CD4-positive, CD25-positive, alpha-beta regulatory T cell (primary cell): ENCODE measurements at regions not wholly inside any gene's neighbourhood (a gene's known extent, or its start where the extent isn't known, plus 50 kb on each side); places are given as distances from the start of the nearest gene placed in this dataset.

ENCODE experiments used
- ATAC-seq, 2 donors: fragments of 150-1000 bp; cut with Tn5 transposase; one replicate each; pipeline ENCODE4 v1.10.0; 2021; ENCODE audit warnings: low read depth in 2 of 2, moderate number of reproducible peaks in 2 of 2, moderate library complexity in 1 of 2
- DNase-seq, 3 donors: peaks; one replicate each; pipeline versions ENCODE4 v3.0.0 to v3.0.0-alpha.2; 2012 to 2022; ENCODE audit warnings: mixed read lengths in 1 of 3
- H3K27ac ChIP-seq: one replicate; pipeline ENCODE4 v1.7.0; 2013; ENCODE audit warnings: mild to moderate bottlenecking, low read length; ENCODE audit not compliant: insufficient read depth, poor library complexity, severe bottlenecking
- H3K27me3 ChIP-seq: one replicate; pipeline ENCODE4 v1.7.0; 2013; ENCODE audit warnings: low read length; ENCODE audit not compliant: control insufficient read depth, insufficient read depth
- H3K36me3 ChIP-seq: one replicate; pipeline ENCODE4 v1.7.0; 2013; ENCODE audit warnings: mild to moderate bottlenecking, low read length, moderate library complexity; ENCODE audit not compliant: control insufficient read depth, insufficient read depth
- H3K4me1 ChIP-seq: 2 replicates; pipeline ENCODE4 v1.7.0; 2013; ENCODE audit warnings: mild to moderate bottlenecking, low read length; ENCODE audit not compliant: insufficient read depth, control insufficient read depth, poor library complexity, severe bottlenecking
- H3K4me3 ChIP-seq: one replicate; pipeline ENCODE4 v1.7.0; 2013; ENCODE audit warnings: low read depth, mild to moderate bottlenecking, low read length, moderate library complexity
- H3K9me3 ChIP-seq, 2 experiments: 1 replicate in 1 of 2; 2 replicates in 1 of 2; pipeline ENCODE4 v1.7.0; 2013; ENCODE audit warnings: low read length in 2 of 2, mild to moderate bottlenecking in 1 of 2, moderate library complexity in 1 of 2; ENCODE audit not compliant: control insufficient read depth in 2 of 2
- H3K27ac Mint-ChIP-seq, 3 donors: one replicate each; pipeline ENCODE4 v1.8.0; 2020 to 2022; ENCODE audit warnings: mild to moderate bottlenecking in 3 of 3, mixed read lengths in 3 of 3, moderate library complexity in 2 of 3
- H3K27me3 Mint-ChIP-seq: one replicate; pipeline ENCODE4 v1.8.0; 2022; ENCODE audit warnings: mild to moderate bottlenecking, mixed read lengths
- H3K36me3 Mint-ChIP-seq: one replicate; pipeline ENCODE4 v1.8.0; 2020; ENCODE audit warnings: mixed read lengths
- H3K4me1 Mint-ChIP-seq, 4 donors: one replicate each; pipeline ENCODE4 v1.8.0; 2020 to 2022; ENCODE audit warnings: mixed read lengths in 4 of 4, mild to moderate bottlenecking in 1 of 4
- H3K4me3 Mint-ChIP-seq, 4 donors: one replicate each; pipeline ENCODE4 v1.8.0; 2020 to 2022; ENCODE audit warnings: mild to moderate bottlenecking in 4 of 4, mixed read lengths in 4 of 4, moderate library complexity in 3 of 4
- H3K9me3 Mint-ChIP-seq, 7 donors: one replicate each; pipeline ENCODE4 v1.8.0; 2020 to 2022; ENCODE audit warnings: mixed read lengths in 7 of 7, mild to moderate bottlenecking in 3 of 7, moderate library complexity in 2 of 7

GRCh38 chr5:30324083-30324482 lies 869.4 kb upstream of the CDH6 start:
- no peak overlapping the region for H3K4me3 Mint-ChIP-seq
- peaks cover 0 to 22% (median 5%) of the 10 kb centered on the region in 7 donors for H3K9me3 Mint-ChIP-seq

GRCh38 chr5:30287890-30288289 lies 905.6 kb upstream of the CDH6 start:
- Mint-ChIP-seq H3K4me1 (no peaks in the 10 kb centered on the region), H3K36me3 (no peaks in the 10 kb centered on the region), H3K9me3 (peaks cover 0 to 17% (median 9%) of the 10 kb centered on the region in 7 donors), H3K4me3 (no peak overlapping the region), H3K27me3 (no peaks in the 10 kb centered on the region), H3K27ac (no peak overlapping the region)
- H3K36me3 ChIP-seq, result no peaks in the 10 kb centered on the region
- H3K27ac ChIP-seq, result no peak overlapping the region
- DNase-seq, result no peak
- no peaks in the 10 kb centered on the region for H3K27me3 ChIP-seq
- H3K4me3 ChIP-seq, result no peak overlapping the region
- H3K9me3 ChIP-seq, result peaks cover 5 to 22% of the 10 kb centered on the region in 2 experiments
- no peaks in the 10 kb centered on the region for H3K4me1 ChIP-seq
- ATAC-seq, result no peak

More at GRCh38 chr5:30324083-30324482, 869.4 kb upstream of the CDH6 start:
- Histone ChIP-seq H3K4me1 (no peaks in the 10 kb centered on the region), H3K27me3 (no peaks in the 10 kb centered on the region), H3K9me3 (peaks cover 0 to 5% of the 10 kb centered on the region in 2 experiments), H3K36me3 (no peaks in the 10 kb centered on the region), H3K27ac (no peak overlapping the region), H3K4me3 (no peak overlapping the region)
- Mint-ChIP-seq H3K27me3 (no peaks in the 10 kb centered on the region), H3K4me1 (no peaks in the 10 kb centered on the region), H3K36me3 (no peaks in the 10 kb centered on the region), H3K27ac (no peak overlapping the region)
- DNase-seq (no peak), ATAC-seq (no peak)

- H3K36me3 ChIP-seq, result no peaks in the 10 kb centered on the region
- H3K27me3 ChIP-seq, result no peaks in the 10 kb centered on the region
- no peaks in the 10 kb centered on the region for H3K27me3 Mint-ChIP-seq
- H3K27ac Mint-ChIP-seq, result peak overlapping the region in 1 of 3 donors; percentile 14
- no peaks in the 10 kb centered on the region for H3K36me3 Mint-ChIP-seq
- H3K9me3 Mint-ChIP-seq, result peaks cover 4 to 30% (median 13%) of the 10 kb centered on the region in 7 donors
- H3K4me3 Mint-ChIP-seq, result no peak overlapping the region
- no peaks in the 10 kb centered on the region for H3K4me1 ChIP-seq
- H3K4me3 ChIP-seq, result no peak overlapping the region
- no peak for DNase-seq
- no peak overlapping the region for H3K27ac ChIP-seq
- no peaks in the 10 kb centered on the region for H3K4me1 Mint-ChIP-seq
- no peak for ATAC-seq
- peaks cover 0 to 2% of the 10 kb centered on the region in 2 experiments for H3K9me3 ChIP-seq
Measured at GRCh38 chr5:30279237-30279636, 914.2 kb upstream of the CDH6 start.

- Histone ChIP-seq H3K36me3 (no peaks in the 10 kb centered on the region), H3K27me3 (no peaks in the 10 kb centered on the region), H3K4me1 (no peaks in the 10 kb centered on the region), H3K9me3 (peaks cover 0 to 8% of the 10 kb centered on the region in 2 experiments), H3K27ac (no peak overlapping the region), H3K4me3 (no peak overlapping the region)
- DNase-seq (no peak), ATAC-seq (no peak)
- H3K4me1 Mint-ChIP-seq, result no peaks in the 10 kb centered on the region
- H3K4me3 Mint-ChIP-seq, result no peak overlapping the region
- H3K27ac Mint-ChIP-seq, result no peak overlapping the region
- H3K36me3 Mint-ChIP-seq, result no peaks in the 10 kb centered on the region
- no peaks in the 10 kb centered on the region for H3K27me3 Mint-ChIP-seq
- H3K9me3 Mint-ChIP-seq, result peaks cover 0 to 18% (median 6%) of the 10 kb centered on the region in 7 donors
Measured at GRCh38 chr5:30267026-30267425, 926.5 kb upstream of the CDH6 start.

- Mint-ChIP-seq H3K36me3 (no peaks in the 10 kb centered on the region), H3K4me3 (no peak overlapping the region), H3K27ac (no peak overlapping the region), H3K4me1 (no peaks in the 10 kb centered on the region), H3K9me3 (peaks cover 0 to 11% (median 8%) of the 10 kb centered on the region in 7 donors), H3K27me3 (no peaks in the 10 kb centered on the region)
- no peak overlapping the region for H3K4me3 ChIP-seq
- no peak overlapping the region for H3K27ac ChIP-seq
- H3K27me3 ChIP-seq, result no peaks in the 10 kb centered on the region
- H3K4me1 ChIP-seq, result no peaks in the 10 kb centered on the region
- ATAC-seq (no peak), DNase-seq (no peak)
- no peaks in the 10 kb centered on the region for H3K36me3 ChIP-seq
- peaks cover 2 to 7% of the 10 kb centered on the region in 2 experiments for H3K9me3 ChIP-seq
Measured at GRCh38 chr5:30239331-30240022, 954.0 kb upstream of the CDH6 start.

GRCh38 chr5:30237189-30237588 lies 956.3 kb upstream of the CDH6 start:
- Histone ChIP-seq H3K27ac (no peak overlapping the region), H3K4me1 (no peaks in the 10 kb centered on the region), H3K27me3 (no peaks in the 10 kb centered on the region), H3K4me3 (no peak overlapping the region), H3K36me3 (no peaks in the 10 kb centered on the region), H3K9me3 (peaks cover 2 to 7% of the 10 kb centered on the region in 2 experiments)
- DNase-seq, result no peak
- Mint-ChIP-seq H3K27me3 (no peaks in the 10 kb centered on the region), H3K9me3 (peaks cover 0 to 22% (median 5%) of the 10 kb centered on the region in 7 donors), H3K27ac (no peak overlapping the region), H3K4me1 (no peaks in the 10 kb centered on the region), H3K36me3 (no peaks in the 10 kb centered on the region), H3K4me3 (no peak overlapping the region)
- ATAC-seq, result no peak

GRCh38 chr5:30209755-30210154 lies 983.7 kb upstream of the CDH6 start:
- no peak overlapping the region for H3K27ac ChIP-seq
- Mint-ChIP-seq H3K27me3 (no peaks in the 10 kb centered on the region), H3K27ac (no peak overlapping the region), H3K4me1 (no peaks in the 10 kb centered on the region), H3K4me3 (no peak overlapping the region), H3K9me3 (peaks cover 3 to 41% (median 10%) of the 10 kb centered on the region in 7 donors), H3K36me3 (no peaks in the 10 kb centered on the region)
- H3K4me1 ChIP-seq, result no peaks in the 10 kb centered on the region
- ATAC-seq (no peak), DNase-seq (no peak)
- H3K36me3 ChIP-seq, result no peaks in the 10 kb centered on the region
- no peak overlapping the region for H3K4me3 ChIP-seq
- H3K9me3 ChIP-seq, result peaks cover 0 to 6% of the 10 kb centered on the region in 2 experiments
- no peaks in the 10 kb centered on the region for H3K27me3 ChIP-seq

- no peaks in the 10 kb centered on the region for H3K36me3 Mint-ChIP-seq
- no peak overlapping the region for H3K27ac Mint-ChIP-seq
- H3K4me1 ChIP-seq, result no peaks in the 10 kb centered on the region
- no peaks in the 10 kb centered on the region for H3K27me3 Mint-ChIP-seq
- H3K27me3 ChIP-seq, result no peaks in the 10 kb centered on the region
- peaks cover 2 to 12% of the 10 kb centered on the region in 2 experiments for H3K9me3 ChIP-seq
- no peaks in the 10 kb centered on the region for H3K4me1 Mint-ChIP-seq
- H3K36me3 ChIP-seq, result no peaks in the 10 kb centered on the region
- H3K4me3 Mint-ChIP-seq, result no peak overlapping the region
- DNase-seq (no peak), ATAC-seq (no peak)
- H3K9me3 Mint-ChIP-seq, result peaks cover 0 to 22% (median 7%) of the 10 kb centered on the region in 7 donors
- H3K27ac ChIP-seq, result no peak overlapping the region
- no peak overlapping the region for H3K4me3 ChIP-seq
Measured at GRCh38 chr5:30197662-30198061, 995.8 kb upstream of the CDH6 start.
